Skeletal muscle tissue (tissue), 3 donors: ENCODE measurements at regions not wholly inside any gene's neighbourhood (a gene's known extent, or its start where the extent isn't known, plus 50 kb on each side); places are given as distances from the start of the nearest gene placed in this dataset.

ENCODE experiments used
- H3K27ac ChIP-seq: one replicate; pipeline ENCODE4 v1.7.0; 2013; ENCODE audit warnings: mild to moderate bottlenecking, low read depth, low read length, inconsistent platforms
- H3K27me3 ChIP-seq, 3 donors: one replicate each; pipeline ENCODE4 v1.7.0; 2013; ENCODE audit warnings: low read length in 3 of 3; ENCODE audit not compliant: control insufficient read depth in 3 of 3, insufficient read depth in 3 of 3
- H3K36me3 ChIP-seq, 3 donors: one replicate each; pipeline ENCODE4 v1.7.0; 2013; ENCODE audit warnings: low read length in 3 of 3; ENCODE audit not compliant: control insufficient read depth in 3 of 3, insufficient read depth in 3 of 3
- H3K4me1 ChIP-seq, 3 donors: one replicate each; pipeline ENCODE4 v1.7.0; 2013; ENCODE audit warnings: low read length in 3 of 3, mild to moderate bottlenecking in 3 of 3; ENCODE audit not compliant: control insufficient read depth in 3 of 3, insufficient read depth in 3 of 3
- H3K4me3 ChIP-seq, 3 donors: one replicate each; pipeline ENCODE4 v1.7.0; 2013; ENCODE audit warnings: low read length in 3 of 3
- H3K9ac ChIP-seq, 3 donors: one replicate each; pipeline ENCODE4 v1.7.0; 2013; ENCODE audit warnings: low read length in 3 of 3, mild to moderate bottlenecking in 3 of 3, moderate library complexity in 2 of 3, low read depth in 1 of 3
- H3K9me3 ChIP-seq, 3 donors: one replicate each; pipeline ENCODE4 v1.7.0; 2013; ENCODE audit warnings: low read length in 3 of 3; ENCODE audit not compliant: control insufficient read depth in 3 of 3
- donor health status: Osteomylitis.

DNA sequence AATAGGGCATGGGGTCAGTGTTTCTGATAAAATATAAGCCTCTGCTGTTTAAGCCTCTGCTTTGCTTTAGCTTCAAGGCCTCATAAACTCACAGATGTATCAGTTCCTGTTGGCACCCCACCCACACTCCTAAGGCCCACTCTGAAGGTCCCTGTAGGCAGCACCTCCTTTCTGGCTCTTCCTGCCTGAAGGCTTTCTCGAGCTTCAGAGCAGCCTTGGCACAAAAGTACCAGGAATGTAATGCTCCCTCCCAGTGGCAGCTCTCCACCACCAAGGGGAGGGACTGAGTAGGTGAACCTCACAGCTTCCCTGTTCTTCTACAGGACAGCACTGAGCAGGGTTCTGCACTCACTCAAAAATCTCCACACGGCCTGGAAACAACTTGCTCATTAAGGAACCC lies 102.2 kb downstream of the ABHD5 start:
- Histone ChIP-seq H3K36me3 (no peaks in the 10 kb centered on the region), H3K4me1 (no peaks in the 10 kb centered on the region), H3K27ac (no peak overlapping the region), H3K27me3 (peaks cover 0 to 7% (median 5%) of the 10 kb centered on the region in 3 donors), H3K4me3 (no peak overlapping the region), H3K9ac (no peak overlapping the region), H3K9me3 (no peaks in the 10 kb centered on the region)

DNA sequence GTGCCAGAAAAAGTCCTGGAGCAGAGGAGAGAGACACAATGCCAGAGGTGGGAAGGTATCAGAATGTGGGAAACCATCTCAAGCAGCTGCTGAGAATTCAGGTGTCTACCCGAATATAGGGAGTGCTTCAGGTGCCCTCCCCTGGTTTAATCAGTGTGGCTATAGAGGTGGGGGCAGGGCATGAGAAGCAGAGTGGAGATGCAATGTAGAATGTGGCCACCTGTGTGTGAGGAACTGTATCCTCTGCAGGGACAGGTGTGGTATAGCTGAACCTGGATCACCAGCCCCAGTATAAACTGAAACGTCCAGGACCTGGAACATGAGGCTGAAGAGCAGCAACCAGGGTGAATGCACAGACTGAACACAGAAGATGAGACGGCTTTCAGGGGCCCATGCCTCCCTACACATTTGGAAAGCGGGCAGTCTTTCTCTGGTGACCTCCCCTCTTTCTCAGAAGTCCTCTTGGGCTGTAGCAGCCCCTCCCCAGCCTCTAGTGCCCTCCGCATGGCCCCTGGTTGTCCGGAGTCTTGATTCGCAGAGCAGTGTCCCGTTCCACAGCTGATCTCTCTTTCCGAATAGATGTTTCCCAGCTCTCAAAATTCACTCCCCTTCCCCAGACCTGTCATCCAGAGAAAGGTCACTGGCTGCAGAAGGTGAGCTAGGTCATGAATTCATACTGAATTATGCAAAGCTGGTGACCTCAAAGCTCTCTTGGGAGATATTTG lies 103.1 kb downstream of the ABHD5 start:
- H3K27ac ChIP-seq, result no peak overlapping the region
- peaks cover 0 to 7% (median 5%) of the 10 kb centered on the region in 3 donors for H3K27me3 ChIP-seq
- no peaks in the 10 kb centered on the region for H3K9me3 ChIP-seq
- no peaks in the 10 kb centered on the region for H3K36me3 ChIP-seq
- no peaks in the 10 kb centered on the region for H3K4me1 ChIP-seq
- no peak overlapping the region for H3K4me3 ChIP-seq
- H3K9ac ChIP-seq, result no peak overlapping the region

- no peaks in the 10 kb centered on the region for H3K36me3 ChIP-seq
Observed at GRCh38 chr3:43794776-43795175, 104.0 kb downstream of the ABHD5 start.

GRCh38 chr3:43795491-43795890 lies 104.8 kb downstream of the ABHD5 start:
- Histone ChIP-seq H3K4me3 (no peak overlapping the region), H3K9me3 (peaks cover 0 to 3% (median 0%) of the 10 kb centered on the region in 3 donors), H3K27me3 (peaks cover 0 to 7% (median 5%) of the 10 kb centered on the region in 3 donors), H3K27ac (no peak overlapping the region), H3K36me3 (no peaks in the 10 kb centered on the region), H3K4me1 (no peaks in the 10 kb centered on the region), H3K9ac (no peak overlapping the region)

More at GRCh38 chr3:43794776-43795175, 104.0 kb downstream of the ABHD5 start:
- Histone ChIP-seq H3K4me3 (no peak overlapping the region), H3K9ac (no peak overlapping the region), H3K27me3 (peaks cover 0 to 7% (median 5%) of the 10 kb centered on the region in 3 donors), H3K4me1 (no peaks in the 10 kb centered on the region), H3K27ac (no peak overlapping the region), H3K9me3 (no peaks in the 10 kb centered on the region)

GRCh38 chr3:43796041-43796596 lies 105.4 kb downstream of the ABHD5 start:
- Histone ChIP-seq H3K27me3 (peaks cover 0 to 6% (median 3%) of the 10 kb centered on the region in 3 donors), H3K4me1 (no peaks in the 10 kb centered on the region), H3K36me3 (no peaks in the 10 kb centered on the region), H3K4me3 (no peak overlapping the region), H3K9me3 (peaks cover 0 to 5% (median 0%) of the 10 kb centered on the region in 3 donors), H3K9ac (no peak overlapping the region), H3K27ac (no peak overlapping the region)

- Histone ChIP-seq H3K27me3 (peaks cover 0 to 4% (median 0%) of the 10 kb centered on the region in 3 donors), H3K36me3 (no peaks in the 10 kb centered on the region), H3K9ac (no peak overlapping the region), H3K4me1 (no peaks in the 10 kb centered on the region), H3K27ac (no peak overlapping the region), H3K4me3 (no peak overlapping the region), H3K9me3 (peaks cover 0 to 5% (median 0%) of the 10 kb centered on the region in 3 donors)
Observed at GRCh38 chr3:43797794-43798193, 107.1 kb downstream of the ABHD5 start.

DNA sequence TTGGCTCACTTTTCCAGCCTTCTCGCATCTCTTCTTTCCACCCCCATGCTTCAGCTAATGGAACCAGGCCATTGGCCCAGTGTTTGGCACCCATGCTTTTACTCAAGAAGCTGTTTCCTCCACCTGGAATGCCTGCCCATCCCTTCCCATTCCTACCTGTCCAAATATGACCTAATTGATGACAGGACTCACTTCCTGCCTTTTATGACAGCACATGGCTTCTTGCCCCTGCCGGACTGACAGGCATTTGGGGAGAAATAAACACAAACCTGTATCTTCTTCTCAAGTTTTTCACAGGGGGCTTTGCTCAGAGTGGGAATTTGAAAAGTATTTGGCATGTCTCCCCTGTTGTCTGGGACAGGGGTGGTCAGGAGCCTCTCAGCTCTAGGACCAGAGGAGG lies 120.1 kb downstream of the ABHD5 start:
- H3K9me3 ChIP-seq, result no peaks in the 10 kb centered on the region
- H3K9ac ChIP-seq, result no peak overlapping the region
- no peaks in the 10 kb centered on the region for H3K4me1 ChIP-seq
- H3K27me3 ChIP-seq, result no peaks in the 10 kb centered on the region
- no peaks in the 10 kb centered on the region for H3K36me3 ChIP-seq
- no peak overlapping the region for H3K27ac ChIP-seq
- H3K4me3 ChIP-seq, result no peak overlapping the region

- Histone ChIP-seq H3K4me3 (no peak overlapping the region), H3K36me3 (no peaks in the 10 kb centered on the region)
Observed at GRCh38 chr3:43814461-43814860, 123.7 kb downstream of the ABHD5 start.

DNA sequence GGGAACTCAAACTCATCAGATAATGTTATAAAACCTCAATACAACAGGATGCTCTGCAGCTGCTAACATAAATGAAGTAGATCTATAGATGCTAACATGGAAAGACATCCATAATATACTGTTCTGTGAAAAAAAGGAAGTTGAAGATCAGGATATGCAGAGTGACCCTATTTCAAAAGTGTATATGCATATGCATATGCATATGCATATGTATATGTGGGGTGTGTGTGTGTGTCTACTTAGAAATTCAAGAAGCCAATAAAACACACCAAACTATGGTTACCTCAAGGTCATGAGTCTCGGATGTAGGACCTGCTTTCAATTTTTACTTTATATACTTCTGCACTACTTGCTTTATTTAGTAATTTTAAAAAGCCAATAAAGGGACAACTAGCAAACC lies 125.6 kb downstream of the ABHD5 start:
- Histone ChIP-seq H3K4me3 (no peak overlapping the region), H3K27ac (no peak overlapping the region), H3K27me3 (no peaks in the 10 kb centered on the region), H3K36me3 (no peaks in the 10 kb centered on the region), H3K9ac (no peak overlapping the region), H3K9me3 (no peaks in the 10 kb centered on the region), H3K4me1 (no peaks in the 10 kb centered on the region)

More at GRCh38 chr3:43814461-43814860, 123.7 kb downstream of the ABHD5 start:
- no peak overlapping the region for H3K9ac ChIP-seq
- no peaks in the 10 kb centered on the region for H3K4me1 ChIP-seq
- H3K27ac ChIP-seq, result no peak overlapping the region
- no peaks in the 10 kb centered on the region for H3K27me3 ChIP-seq
- no peaks in the 10 kb centered on the region for H3K9me3 ChIP-seq

GRCh38 chr3:43817064-43817463 lies 126.3 kb downstream of the ABHD5 start:
- H3K36me3 ChIP-seq, result no peaks in the 10 kb centered on the region
- H3K27ac ChIP-seq, result no peak overlapping the region
- no peak overlapping the region for H3K9ac ChIP-seq
- H3K9me3 ChIP-seq, result no peaks in the 10 kb centered on the region
- no peaks in the 10 kb centered on the region for H3K27me3 ChIP-seq
- H3K4me3 ChIP-seq, result no peak overlapping the region
- no peaks in the 10 kb centered on the region for H3K4me1 ChIP-seq
